ENCODE measurements at regions not wholly inside any gene's neighbourhood (a gene's known extent, or its start where the extent isn't known, plus 50 kb on each side); places are given as distances from the start of the nearest gene placed in this dataset.

DNA sequence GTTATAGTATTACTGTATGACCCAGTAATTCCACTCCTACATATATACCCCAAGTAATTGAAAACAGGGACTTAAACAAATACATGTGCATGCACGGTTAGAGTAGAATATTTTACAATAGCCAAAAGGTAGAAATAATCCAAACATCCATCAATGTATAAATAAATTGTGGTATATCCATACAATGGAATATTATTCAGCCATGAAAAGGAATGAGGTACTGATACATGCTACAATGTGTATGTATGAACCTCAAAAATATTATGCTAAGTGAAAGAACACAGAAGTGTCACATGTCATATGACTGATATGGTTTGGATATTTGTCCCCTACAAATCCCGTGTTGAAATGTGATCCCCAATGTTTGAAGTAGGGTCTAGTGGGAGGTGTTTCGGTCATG is 560.8 kb upstream of the LARGE1 start:
- no peak for TF ChIP-seq CBX5 (CRISPR knock-in tag; IDR thresholded peaks at IDR 0.05; ENCODE audit: borderline replicate concordance)
- TF ChIP-seq ZFX (CRISPR knock-in tag; IDR thresholded peaks at IDR 0.05; ENCODE audit: low read depth) = no peak
- TF ChIP-seq, protein P1, sequence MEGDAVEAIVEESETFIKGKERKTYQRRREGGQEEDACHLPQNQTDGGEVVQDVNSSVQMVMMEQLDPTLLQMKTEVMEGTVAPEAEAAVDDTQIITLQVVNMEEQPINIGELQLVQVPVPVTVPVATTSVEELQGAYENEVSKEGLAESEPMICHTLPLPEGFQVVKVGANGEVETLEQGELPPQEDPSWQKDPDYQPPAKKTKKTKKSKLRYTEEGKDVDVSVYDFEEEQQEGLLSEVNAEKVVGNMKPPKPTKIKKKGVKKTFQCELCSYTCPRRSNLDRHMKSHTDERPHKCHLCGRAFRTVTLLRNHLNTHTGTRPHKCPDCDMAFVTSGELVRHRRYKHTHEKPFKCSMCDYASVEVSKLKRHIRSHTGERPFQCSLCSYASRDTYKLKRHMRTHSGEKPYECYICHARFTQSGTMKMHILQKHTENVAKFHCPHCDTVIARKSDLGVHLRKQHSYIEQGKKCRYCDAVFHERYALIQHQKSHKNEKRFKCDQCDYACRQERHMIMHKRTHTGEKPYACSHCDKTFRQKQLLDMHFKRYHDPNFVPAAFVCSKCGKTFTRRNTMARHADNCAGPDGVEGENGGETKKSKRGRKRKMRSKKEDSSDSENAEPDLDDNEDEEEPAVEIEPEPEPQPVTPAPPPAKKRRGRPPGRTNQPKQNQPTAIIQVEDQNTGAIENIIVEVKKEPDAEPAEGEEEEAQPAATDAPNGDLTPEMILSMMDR (CRISPR knock-in tag; IDR thresholded peaks at IDR 0.05) = no peak
- no peak for TF ChIP-seq HCFC1 (IDR thresholded peaks at IDR 0.05; ENCODE audit: low read depth, low read length)
- TF ChIP-seq PHB2 (IDR thresholded peaks at IDR 0.05; ENCODE audit: partially characterized antibody) = no peak
- TF ChIP-seq FOXP4 (CRISPR knock-in tag; IDR thresholded peaks at IDR 0.05) = no peak
- no peak for TF ChIP-seq MYC (CRISPR knock-in tag; IDR thresholded peaks at IDR 0.05; ENCODE audit: borderline replicate concordance)
- TF ChIP-seq ZFP36L2 (CRISPR knock-in tag; IDR thresholded peaks at IDR 0.05) = no peak
- TF ChIP-seq GABPB1 (CRISPR knock-in tag; IDR thresholded peaks at IDR 0.05) = no peak

Data from HepG2 (cell line).